ENCODE measurements at regions not wholly inside any gene's neighbourhood (a gene's known extent, or its start where the extent isn't known, plus 50 kb on each side); places are given as distances from the start of the nearest gene placed in this dataset.

GRCh38 chr4:135976860-135977259 lies 1555.4 kb downstream of the PCDH18 start:
- DNase-seq: no peak

GRCh38 chr4:135966936-135967335 lies 1565.4 kb downstream of the PCDH18 start:
- DNase-seq: no peak
- Histone ChIP-seq H3K36me3 (no peaks in the 10 kb centered on the region), H3K9me3 (no peaks in the 10 kb centered on the region), H3K27ac (no peak overlapping the region), H3K4me3 (no peak overlapping the region), H3K27me3 (no peaks in the 10 kb centered on the region), H3K4me1 (no peaks in the 10 kb centered on the region)
- WGBS, 2 donors: 98% methylated on average over 1 of the region's 1 CpG
- intact Hi-C loops (cut with DNase I): no loop called here
- no peak for TF ChIP-seq POLR2A (IDR thresholded peaks at IDR 0.05)
- TF ChIP-seq POLR2AphosphoS5 (IDR thresholded peaks at IDR 0.05): no peak
- TF ChIP-seq EP300 (IDR thresholded peaks at IDR 0.05): no peak
- TF ChIP-seq CTCF (IDR thresholded peaks at IDR 0.05): no peak

More at GRCh38 chr4:135976860-135977259, 1555.4 kb downstream of the PCDH18 start:
- no peaks in the 10 kb centered on the region for H3K27me3 ChIP-seq
- H3K9me3 ChIP-seq: no peaks in the 10 kb centered on the region
- no peak overlapping the region for H3K4me3 ChIP-seq
- intact Hi-C loops (cut with DNase I): no loop called here
- H3K27ac ChIP-seq: no peak overlapping the region
- no peak for TF ChIP-seq POLR2AphosphoS5 (IDR thresholded peaks at IDR 0.05)
- TF ChIP-seq POLR2A (IDR thresholded peaks at IDR 0.05): no peak
- TF ChIP-seq CTCF (IDR thresholded peaks at IDR 0.05): no peak
- no peak for TF ChIP-seq EP300 (IDR thresholded peaks at IDR 0.05)
- H3K36me3 ChIP-seq: no peaks in the 10 kb centered on the region
- no peaks in the 10 kb centered on the region for H3K4me1 ChIP-seq

- Histone ChIP-seq H3K36me3 (no peaks in the 10 kb centered on the region), H3K4me3 (no peak overlapping the region), H3K4me1 (no peaks in the 10 kb centered on the region), H3K27ac (no peak overlapping the region), H3K27me3 (no peaks in the 10 kb centered on the region), H3K9me3 (no peaks in the 10 kb centered on the region)
- TF ChIP-seq EP300 (IDR thresholded peaks at IDR 0.05): no peak
- TF ChIP-seq CTCF (IDR thresholded peaks at IDR 0.05): no peak
- no peak for TF ChIP-seq POLR2A (IDR thresholded peaks at IDR 0.05)
- TF ChIP-seq POLR2AphosphoS5 (IDR thresholded peaks at IDR 0.05): no peak
- intact Hi-C loops (cut with DNase I): no loop called here
- WGBS, 2 donors: 44 to 50% methylated on average over 1 of the region's 1 CpG
- DNase-seq: no peak
Observed at GRCh38 chr4:135963009-135963408, 1569.3 kb downstream of the PCDH18 start.

GRCh38 chr4:135949931-135950330 lies 1582.4 kb downstream of the PCDH18 start:
- H3K4me1 ChIP-seq: no peaks in the 10 kb centered on the region
- intact Hi-C loops (cut with DNase I): no loop called here
- DNase-seq: no peak
- H3K36me3 ChIP-seq: no peaks in the 10 kb centered on the region
- H3K9me3 ChIP-seq: no peaks in the 10 kb centered on the region
- WGBS, 2 donors: 73 to 83% methylated on average over 3 of the region's 3 CpGs
- TF ChIP-seq POLR2A (IDR thresholded peaks at IDR 0.05) (no peak), CTCF (IDR thresholded peaks at IDR 0.05) (no peak), POLR2AphosphoS5 (IDR thresholded peaks at IDR 0.05) (no peak), EP300 (IDR thresholded peaks at IDR 0.05) (no peak)
- H3K4me3 ChIP-seq: no peak overlapping the region
- no peak overlapping the region for H3K27ac ChIP-seq
- no peaks in the 10 kb centered on the region for H3K27me3 ChIP-seq

GRCh38 chr4:135948797-135949196 lies 1583.5 kb downstream of the PCDH18 start:
- DNase-seq: no peak
- Histone ChIP-seq H3K4me1 (no peaks in the 10 kb centered on the region), H3K9me3 (no peaks in the 10 kb centered on the region), H3K27me3 (no peaks in the 10 kb centered on the region), H3K4me3 (no peak overlapping the region), H3K27ac (no peak overlapping the region), H3K36me3 (no peaks in the 10 kb centered on the region)
- intact Hi-C loops (cut with DNase I): no loop called here
- TF ChIP-seq POLR2A (IDR thresholded peaks at IDR 0.05) (no peak), CTCF (IDR thresholded peaks at IDR 0.05) (no peak), EP300 (IDR thresholded peaks at IDR 0.05) (no peak), POLR2AphosphoS5 (IDR thresholded peaks at IDR 0.05) (no peak)
- WGBS, 2 donors: 47 to 69% methylated on average over 1 of the region's 1 CpG
